Transverse colon (tissue), 3 donors: ENCODE measurements at regions not wholly inside any gene's neighbourhood (a gene's known extent, or its start where the extent isn't known, plus 50 kb on each side); places are given as distances from the start of the nearest gene placed in this dataset.

ENCODE experiments used
- POLR2A ChIP-seq: fragments of 450-650 bp; IDR thresholded peaks from one replicate; pipeline ENCODE4 v1.6.1; 2016; ENCODE audit warnings: antibody characterized with exemption, mild to moderate bottlenecking, moderate library complexity
- TF ChIP-seq, protein P1 (sequence below), 5 experiments: fragments of 200-600 bp in 3 of 5; fragments of 450-650 bp in 2 of 5; sonication (generic) in 3 of 5; IDR thresholded peaks; 1 replicate in 2 of 5; 2 replicates in 3 of 5; pipeline ENCODE4 v1.5.1; 2016 to 2017; ENCODE audit warnings: antibody characterized with exemption in 5 of 5, inconsistent platforms in 3 of 5, mild to moderate bottlenecking in 2 of 5, moderate library complexity in 1 of 5

DNA sequence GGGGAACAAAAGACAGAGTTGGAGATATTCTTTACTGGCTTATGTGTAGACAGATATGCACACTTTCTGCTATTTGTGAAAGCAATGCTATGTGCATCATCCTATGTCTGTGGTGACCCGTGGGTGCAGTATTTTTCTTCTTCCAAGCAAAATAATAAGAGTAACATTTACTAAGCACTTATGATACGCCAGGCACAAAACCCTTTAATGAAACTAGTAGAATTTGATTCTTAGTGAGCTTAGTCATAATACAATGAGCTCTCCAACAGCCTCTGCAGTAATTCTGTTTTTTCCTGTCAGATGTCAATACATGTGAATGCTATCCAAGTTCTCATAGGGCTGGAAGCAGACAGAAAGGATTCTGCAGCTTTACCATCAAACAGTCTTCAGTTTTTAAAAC, 130.6 kb downstream of the RAD51AP2 start:
- TF ChIP-seq, protein P1, sequence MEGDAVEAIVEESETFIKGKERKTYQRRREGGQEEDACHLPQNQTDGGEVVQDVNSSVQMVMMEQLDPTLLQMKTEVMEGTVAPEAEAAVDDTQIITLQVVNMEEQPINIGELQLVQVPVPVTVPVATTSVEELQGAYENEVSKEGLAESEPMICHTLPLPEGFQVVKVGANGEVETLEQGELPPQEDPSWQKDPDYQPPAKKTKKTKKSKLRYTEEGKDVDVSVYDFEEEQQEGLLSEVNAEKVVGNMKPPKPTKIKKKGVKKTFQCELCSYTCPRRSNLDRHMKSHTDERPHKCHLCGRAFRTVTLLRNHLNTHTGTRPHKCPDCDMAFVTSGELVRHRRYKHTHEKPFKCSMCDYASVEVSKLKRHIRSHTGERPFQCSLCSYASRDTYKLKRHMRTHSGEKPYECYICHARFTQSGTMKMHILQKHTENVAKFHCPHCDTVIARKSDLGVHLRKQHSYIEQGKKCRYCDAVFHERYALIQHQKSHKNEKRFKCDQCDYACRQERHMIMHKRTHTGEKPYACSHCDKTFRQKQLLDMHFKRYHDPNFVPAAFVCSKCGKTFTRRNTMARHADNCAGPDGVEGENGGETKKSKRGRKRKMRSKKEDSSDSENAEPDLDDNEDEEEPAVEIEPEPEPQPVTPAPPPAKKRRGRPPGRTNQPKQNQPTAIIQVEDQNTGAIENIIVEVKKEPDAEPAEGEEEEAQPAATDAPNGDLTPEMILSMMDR (IDR thresholded peaks at IDR 0.05): no peak
- TF ChIP-seq POLR2A: no peak
